ENCODE measurements at regions not wholly inside any gene's neighbourhood (a gene's known extent, or its start where the extent isn't known, plus 50 kb on each side); places are given as distances from the start of the nearest gene placed in this dataset.
"Not testable (repeated sequence)": the region's sequence is repeated elsewhere in the genome, so short reads cannot be mapped to it uniquely, and the experiment has no call there.

DNA sequence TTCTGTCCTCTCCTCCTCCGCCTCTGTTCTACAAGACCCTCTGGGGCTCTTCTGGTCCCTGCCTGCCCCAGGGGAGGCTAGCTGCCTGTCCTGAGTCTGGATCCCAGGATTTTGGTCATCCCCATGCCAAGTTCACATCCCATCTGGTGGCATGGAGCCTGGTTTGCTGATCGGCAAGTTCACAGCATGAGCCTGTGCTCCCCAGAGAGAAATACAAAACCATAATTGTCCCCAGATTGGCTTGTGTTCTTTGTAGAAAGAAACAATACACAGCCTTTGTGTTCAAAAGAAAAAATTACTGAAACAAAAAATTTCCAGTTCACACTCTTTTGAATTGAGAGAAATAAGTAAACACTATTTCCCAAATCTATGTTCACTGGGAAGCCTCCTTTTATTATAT lies 149.4 kb upstream of the ZC3H12A start:
- DNase-seq = no peak

DNA sequence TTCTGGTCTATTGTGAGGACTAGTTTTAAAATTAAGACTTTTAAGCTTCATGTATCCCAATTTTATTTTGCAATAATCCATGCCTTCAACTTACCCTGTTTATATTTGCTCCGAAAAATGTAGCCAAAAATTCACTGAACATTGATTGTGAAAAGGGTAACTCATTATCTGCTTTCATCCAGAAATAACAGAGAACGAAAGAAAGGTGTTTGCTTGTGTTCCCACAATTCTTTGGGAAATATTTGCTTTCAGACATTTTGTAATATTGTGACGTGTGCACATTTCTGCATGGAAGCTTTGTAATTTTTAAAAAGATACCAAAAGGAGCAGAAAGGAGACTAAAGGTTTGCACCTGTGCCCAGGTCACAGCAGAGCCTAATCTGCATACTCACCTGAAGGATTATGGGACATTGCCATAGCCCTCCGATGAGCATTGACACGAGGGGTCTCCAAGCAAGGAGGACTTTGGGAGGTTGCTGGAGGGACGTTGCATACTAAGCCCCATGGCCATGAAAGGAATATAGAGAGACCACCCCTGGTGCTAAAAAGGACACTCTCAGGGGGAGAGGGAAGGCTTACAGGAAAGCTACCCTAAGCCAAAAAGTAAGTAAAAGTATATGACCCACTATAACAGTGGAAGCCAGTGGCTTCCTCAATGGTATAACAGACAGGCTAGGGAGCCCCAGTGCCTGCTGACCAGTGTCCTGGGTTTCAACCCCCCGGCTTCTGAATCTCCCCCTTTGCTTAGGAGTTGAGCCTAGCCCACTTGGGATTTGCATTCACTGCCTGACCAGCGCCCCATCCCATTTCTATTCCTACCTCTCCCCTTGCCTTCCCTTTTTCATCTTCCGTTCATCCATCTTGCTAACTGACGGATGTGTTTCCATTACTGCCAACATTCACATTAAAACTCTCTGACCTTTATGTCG lies 148.6 kb upstream of the ZC3H12A start:
- no peak for DNase-seq

DNA sequence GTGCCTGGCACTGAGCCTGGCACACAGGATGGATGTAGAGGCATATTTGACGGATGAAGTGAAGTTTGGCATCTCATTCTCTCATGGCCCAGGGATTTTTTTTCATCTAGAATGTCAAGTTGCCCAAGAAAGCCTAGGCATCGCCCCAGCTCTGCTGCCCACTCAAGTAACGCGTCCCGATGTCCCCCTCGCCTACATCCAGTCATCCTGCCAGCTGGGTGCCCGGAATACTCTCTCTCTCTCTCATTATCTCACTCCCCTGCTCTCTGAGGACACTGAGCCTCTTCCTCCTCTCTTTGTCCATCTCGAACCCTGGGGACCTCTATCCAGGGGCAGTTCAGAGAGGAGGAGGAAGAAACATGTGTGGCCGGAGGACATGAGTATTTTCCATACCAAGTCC lies 142.3 kb upstream of the ZC3H12A start:
- DNase-seq = no peak

DNA sequence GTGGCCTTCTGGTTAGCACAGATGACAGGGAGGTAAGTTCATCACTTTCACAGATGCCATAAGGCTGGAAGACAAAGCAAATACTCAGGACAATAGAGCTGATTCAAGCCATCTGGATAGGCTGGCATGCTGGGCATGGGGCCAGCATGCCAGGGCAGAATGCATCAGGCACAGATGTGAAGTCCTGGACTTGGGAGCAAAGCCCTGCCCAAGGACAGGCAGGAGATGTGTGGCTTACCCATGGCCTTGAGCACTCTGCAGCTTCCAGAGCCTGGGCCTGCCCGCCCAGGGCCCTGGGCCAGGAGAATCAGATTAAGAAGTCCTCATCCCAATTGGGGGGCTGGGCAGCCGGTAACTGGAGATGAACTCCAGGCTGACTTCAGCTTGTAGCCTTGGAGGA lies 135.7 kb upstream of the ZC3H12A start:
- DNase-seq = no peak

DNA sequence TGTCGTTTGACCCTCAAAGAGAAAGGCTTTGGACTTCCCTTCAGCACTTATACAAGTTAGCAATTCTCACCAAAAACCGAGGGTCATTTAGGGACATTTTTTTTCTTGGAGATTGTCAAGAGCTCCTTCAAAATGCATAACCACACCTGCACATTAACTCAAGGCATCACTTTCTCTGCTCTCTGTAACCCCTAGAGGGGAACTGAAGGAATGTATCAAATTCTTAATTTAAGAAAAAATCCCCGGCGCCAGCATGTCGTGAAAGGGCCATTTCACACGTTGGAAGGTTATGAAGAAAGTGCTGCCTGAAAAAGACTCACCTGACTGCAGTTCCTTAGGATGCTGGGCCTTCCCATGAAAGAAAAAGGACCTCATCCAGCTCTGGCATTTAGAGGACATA lies 131.6 kb upstream of the ZC3H12A start:
- DNase-seq = no peak

DNA sequence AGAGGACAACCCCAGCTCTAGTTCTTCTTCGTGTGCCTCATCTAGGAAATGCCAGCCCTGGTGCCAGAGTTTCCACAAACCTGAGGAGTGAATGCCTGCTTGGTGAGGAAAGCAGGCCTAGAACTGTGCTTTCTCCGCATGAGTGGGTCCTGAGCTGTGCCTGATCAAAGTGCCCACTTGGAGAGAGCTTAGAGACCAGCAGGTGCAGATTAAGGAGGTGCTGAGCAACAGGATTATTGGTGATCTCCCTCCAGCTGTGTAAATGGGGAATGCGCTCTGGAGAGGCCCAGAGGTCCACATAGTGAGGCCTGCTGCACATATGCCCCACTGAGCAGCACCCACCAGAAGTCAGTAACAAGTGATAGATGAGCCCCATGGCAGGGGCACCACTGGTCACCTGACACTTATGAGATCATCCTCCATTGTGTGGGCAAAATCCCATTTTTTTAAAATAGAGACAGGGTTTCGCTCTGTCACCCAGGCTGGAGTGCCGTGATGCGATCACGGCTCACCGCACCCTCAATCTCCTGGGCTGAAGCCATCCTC lies 127.2 kb upstream of the ZC3H12A start:
- DNase-seq = no peak

DNA sequence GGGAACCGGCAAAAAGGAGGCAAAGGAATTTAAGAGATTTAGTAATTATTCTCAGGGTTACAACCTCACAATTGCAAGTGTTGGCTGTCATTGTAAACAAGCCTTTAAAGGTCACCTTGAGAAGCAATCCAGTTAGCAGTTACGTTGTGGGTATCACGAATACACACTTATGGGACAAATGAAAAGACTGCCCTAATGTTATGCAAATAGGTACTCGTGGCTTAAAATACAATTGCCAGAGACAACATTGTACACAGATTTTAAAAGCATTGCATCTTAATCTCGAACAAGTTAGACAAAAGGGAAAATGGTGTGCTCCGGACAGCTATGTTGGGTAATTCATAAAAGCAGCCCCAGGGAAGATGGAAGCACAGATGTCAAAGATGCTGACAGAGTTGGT lies 120.5 kb upstream of the ZC3H12A start:
- no peak for DNase-seq

DNA sequence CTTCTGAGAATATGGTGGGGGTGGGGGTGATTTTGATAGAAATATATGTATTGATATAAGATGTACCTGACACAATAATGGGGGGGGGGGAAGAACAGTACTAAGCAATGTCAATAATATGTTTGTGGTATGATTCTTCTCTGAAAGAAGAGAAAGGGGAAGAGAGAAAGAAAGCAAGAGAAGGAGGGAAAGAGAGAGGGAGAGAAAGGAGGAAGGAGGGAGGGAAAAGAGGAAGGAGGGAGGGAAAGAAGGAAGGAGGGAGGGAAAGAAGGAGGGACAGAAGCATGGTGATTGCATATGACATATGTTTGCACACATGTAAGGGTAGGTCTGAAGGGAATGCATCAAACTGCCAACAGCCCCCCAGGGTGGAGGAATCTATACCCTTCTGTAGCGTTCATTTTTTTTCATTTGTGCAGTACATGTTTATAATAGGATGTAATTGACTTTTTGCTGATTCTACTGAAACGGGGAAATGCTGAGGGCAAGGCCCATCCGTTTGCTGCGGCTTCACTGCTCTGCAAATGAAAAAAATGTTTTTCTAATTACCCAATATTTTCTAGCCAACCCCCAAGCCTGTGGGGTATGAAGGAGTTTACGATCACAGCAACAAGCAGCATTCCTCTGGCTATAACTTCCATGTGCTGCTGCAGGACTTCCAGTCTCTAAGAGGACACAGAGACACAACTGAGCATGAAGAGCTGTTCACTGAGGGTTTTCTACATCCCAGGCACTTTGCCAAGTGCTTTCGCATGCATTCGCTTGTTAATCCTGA lies 119.3 kb upstream of the ZC3H12A start:
- DNase-seq = no peak

DNA sequence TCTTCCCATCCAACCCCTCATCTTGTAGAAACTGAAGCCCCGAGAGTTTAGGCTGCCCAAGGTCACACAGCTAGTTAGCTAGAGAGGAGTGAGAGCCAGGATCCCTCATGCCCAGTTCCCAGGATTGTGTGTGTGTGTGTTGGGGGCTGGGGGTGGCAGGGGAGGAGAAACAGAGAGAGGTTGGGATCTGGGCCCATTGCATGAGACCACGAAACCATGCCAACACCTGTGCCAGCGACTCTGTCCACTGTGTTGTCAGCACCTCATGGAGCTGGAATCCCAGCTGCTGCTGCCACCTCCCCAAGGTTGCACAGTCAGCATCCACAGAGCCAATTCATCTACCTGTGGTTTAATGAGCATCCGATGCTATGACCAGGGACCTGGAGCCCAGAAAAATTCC lies 115.4 kb upstream of the ZC3H12A start:
- no peak for DNase-seq

DNA sequence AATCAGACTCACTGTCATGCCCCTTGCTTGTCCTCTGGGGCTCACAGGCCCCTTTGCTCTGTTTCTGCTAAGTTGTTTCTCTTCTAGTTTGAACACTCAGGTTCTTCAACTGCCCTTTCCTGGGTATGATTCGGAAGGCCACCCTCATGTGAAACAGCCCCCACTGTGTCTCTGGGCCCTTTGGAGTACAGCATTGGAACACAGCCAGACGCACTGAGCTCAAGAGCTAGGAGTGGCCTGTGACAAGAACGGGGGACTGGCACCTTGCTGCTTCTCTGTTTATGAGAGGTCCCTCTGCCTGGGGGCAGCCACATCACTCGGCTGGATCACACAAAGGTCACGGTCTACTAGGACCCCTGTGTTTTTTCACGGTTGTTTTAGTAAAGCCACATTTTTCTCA lies 114.4 kb upstream of the ZC3H12A start:
- no peak for DNase-seq

DNA sequence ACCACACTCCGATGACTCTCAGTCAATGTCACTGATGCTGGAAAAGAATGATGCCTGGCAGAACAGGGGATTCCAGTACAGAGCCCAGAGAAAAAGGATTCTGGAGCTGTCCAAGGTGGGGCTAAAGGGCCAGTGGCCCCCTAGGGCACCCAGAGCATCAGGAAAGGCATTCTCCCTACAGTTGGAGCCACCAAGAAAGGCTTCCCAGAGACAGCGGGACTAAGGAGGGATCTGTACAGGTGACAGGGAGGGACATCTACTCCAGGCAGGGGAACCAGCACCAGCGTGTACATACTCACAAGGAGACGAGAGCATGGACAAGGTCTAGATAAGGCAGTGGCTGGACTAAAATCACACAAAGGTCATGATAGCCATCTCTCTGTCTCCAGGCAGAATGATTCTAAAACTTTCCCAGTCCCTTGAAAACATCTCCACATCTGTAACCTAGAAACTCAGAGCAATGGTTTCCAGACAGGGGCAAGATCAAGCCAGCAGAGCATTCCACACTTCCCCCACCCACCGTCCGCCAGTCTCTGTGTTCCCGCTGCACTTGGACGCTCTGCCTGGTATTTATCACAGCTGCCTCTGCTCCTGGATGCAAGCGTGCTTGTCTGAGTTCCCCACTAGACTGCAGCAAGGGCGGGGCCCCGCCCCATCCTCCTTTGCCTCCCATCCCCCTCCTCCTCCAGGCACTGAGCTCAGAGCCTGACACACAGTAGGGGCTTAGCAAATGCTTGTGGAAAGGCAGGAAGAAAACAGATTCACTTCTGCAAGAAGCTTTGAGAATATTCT lies 111.6 kb upstream of the ZC3H12A start:
- no peak for DNase-seq

DNA sequence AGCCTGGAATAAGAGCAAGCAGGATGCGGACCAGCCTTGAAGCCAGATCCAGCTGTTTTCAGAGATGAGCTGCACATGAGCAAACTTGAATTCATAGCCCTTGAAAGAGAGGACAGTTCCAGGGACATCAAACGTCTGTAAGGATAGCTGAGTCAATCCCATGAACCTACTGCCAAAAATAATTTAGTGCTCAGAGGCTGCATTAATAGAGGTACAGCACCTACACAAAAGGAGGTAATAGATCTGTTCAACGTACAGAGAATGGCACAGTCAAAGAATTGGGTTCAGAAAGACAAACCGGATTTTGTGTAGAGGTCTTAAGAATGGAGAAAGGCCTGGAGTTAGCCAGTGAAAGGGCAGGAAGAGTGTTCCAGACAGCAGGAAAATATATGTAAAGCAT lies 110.8 kb upstream of the ZC3H12A start:
- no peak for DNase-seq

DNA sequence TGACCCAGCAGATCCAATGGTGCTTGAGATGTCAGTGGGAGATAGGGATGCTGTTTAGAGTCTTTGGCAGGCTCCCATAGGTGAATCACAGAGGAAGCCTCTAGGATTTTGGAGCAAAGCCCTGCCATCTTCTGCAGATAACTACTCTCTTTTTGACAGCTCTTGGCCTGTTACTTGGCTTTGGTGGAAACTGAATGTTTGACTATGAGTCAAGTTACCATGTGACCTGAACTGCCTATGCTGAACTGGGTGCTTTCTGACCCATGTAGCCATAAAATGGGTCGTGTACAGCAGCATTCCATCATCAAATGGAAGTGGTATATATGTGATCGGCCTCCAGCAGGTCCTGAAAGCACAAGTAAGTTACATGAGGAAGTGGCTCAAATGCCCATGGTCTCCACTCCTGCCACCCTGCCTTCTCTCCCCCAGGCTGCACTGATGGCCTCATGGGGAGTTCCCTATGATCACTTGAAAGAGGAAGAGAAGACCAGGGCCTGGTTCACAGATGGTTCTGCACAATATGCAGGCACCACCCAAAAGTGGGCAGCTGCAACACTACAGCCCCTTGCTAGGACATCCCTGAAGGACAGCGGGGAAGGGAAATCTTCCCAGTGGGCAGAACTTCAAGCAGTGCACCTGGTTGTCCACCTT lies 105.6 kb upstream of the ZC3H12A start:
- not testable (repeated sequence) for DNase-seq

DNA sequence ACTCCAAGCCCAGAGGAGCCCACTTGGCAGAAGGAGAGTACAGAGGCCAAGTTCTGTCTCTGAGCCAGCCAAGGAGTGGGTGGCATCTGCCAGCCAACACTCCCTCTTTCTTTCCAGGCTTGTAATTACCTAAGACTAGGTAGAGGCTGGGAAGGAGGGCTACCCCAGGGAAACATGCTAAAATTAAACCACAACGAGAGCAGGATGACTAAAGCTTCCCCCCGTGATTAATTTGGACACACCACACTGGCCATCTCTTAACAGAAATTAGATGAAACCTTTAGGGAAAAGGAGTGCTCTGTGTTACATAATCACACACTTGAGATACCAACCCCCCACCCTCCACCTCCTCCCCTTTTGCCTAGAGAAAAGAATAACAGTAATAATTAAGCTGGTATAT lies 102.1 kb upstream of the ZC3H12A start:
- DNase-seq = no peak

DNA sequence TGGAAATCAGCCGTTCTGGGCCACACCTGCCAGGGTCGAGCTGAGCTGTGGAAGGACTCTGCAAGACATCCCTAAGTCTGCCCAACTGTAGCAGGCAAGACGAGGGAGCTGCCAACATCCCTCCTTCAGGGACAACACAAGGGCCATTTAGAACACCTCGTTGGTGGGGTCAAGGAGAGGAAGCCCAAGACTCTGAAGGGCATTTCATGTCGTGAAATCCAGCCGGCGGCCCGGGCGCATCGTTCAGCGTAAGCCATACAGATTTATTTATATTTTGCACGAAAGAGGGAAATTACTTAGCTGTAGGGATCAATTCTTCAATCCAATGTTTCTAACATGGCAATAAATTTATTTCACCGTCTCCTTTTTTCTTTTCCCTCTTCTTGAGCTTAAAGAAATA lies 101.7 kb upstream of the ZC3H12A start:
- no peak for DNase-seq

DNA sequence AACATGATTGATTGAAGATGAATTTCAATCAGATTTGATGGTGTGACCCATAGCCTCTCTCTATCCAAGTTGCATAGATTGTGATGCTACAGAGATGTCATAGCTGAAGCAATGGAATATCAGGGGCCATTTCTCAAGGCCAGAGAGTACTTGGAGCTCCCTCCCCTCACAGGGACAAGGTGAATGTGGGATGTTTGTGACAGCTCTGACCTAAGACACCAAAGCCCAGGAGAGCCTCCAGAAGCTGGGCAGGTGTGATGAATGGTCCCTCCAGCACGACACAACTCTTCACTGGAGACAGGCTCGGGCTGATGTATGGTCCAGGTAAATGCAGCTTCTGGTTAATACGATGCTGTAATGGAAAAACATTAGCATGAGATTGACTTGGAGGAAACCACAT lies 101.0 kb upstream of the ZC3H12A start:
- no peak for DNase-seq

DNA sequence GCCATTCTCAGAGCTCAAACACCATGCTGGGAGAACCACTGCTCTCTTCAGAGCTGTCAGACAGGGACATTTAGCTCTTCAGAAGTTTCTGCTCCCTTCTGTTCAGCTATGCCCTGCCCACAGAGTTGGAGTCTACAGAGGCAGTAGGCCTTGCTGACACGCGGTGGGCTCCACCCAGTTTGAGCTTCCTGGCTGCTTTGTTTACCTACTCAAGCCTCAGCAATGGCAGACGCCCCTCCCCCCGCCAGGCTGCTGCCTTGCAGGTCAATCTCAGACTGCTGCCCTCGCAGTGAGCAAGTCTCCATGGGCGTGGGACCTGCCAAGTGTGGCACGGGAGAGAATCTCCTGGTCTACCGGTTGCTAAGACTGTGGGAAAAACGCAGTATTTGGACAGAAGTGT lies 93.8 kb upstream of the ZC3H12A start:
- not testable (repeated sequence) for DNase-seq

DNA sequence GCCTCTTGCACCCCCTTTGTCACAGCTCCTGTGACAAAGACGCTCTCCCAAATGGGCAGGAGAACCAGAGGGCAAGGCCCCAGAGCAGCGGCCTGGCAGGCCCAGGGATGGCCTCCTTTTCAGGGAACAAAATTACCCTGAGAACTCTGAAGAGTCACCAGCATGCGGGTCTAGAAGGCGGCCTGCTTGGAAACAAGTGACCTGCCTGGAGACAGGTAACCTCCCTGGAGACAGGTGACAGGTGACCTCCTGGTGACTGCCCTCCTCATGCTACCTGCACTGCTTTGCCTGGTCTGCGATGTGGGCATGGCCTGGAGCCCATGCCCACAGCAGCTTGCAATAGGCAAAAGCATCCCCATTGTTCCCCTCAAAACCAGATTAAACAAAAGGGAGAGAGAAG lies 86.5 kb upstream of the ZC3H12A start:
- DNase-seq = no peak

DNA sequence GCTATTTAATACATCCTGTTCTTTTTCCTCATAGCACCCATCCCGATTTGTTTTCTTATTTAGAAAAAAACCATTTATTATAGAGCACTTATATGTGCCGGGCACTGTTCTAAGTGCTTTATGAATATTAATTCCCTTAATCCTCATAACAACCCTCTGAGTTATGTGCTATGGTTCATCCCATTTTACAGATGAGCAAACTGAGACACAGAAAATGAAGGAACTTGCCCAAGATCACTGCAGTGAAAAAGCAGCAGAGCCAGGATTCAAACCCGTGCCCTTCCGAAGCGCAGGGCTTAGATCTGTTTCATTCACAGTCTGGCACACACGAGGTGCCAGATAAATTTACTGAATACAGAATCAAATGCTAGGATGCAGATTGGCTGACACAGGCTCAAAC lies 85.1 kb upstream of the ZC3H12A start:
- no peak for DNase-seq

DNA sequence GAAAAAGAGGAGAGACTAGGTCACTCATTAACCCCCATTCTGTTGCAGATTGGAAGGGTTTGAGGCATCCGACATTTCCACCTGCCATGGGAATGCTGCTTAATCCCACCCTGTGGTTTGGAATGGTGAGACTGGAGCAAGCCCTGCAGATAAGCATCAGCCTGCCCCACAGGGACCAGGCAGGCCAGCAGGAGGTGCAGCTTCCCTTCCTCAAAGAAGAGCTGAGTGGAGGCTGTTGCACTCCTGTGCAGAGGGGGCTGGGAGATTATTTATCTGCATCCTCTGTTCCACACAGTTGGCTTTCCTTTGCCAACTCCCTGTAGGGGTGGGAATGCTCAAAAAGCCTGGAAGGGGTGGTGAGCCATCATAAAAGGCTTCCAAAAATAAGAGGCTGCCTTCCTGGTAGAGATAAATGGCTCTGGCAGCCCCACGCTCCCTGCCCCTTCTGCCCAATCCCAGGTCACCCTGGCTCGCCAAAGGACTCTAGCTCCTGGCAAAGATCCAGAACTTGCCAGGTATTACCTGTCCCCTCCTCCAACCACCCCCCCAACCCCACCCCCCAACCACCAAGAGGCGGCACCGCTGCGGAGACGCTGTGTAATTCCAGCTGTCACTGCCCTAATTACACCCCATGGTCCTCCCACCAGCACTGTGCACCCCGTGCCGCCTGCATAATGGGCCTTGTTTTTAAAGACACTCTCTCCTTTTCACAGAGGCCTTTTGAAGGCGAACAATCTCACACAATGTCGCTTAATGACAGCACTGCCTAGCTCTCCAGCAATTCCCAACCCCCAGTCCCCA lies 83.0 kb upstream of the ZC3H12A start:
- no peak for DNase-seq

DNA sequence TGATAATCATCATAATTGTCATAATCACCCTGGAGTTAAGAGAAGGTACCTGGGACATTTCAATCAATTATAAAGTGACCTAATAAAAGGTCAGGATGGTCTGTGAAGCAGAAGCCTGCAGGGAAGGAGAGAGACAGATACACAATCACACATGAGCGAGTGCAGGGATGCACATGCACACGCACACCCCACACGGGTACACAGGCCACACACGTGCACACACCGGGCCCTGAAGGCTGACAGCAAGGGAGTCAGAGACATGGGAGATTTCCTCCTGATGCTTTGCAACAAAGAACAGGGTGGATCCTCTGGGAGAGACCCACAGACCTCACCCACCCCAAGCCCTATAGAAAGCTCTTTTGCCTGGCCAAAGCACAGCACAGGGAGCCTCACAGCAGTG lies 82.3 kb upstream of the ZC3H12A start:
- no peak for DNase-seq
